NCI-H524 (cell line): ENCODE measurements at regions not wholly inside any gene's neighbourhood (a gene's known extent, or its start where the extent isn't known, plus 50 kb on each side); places are given as distances from the start of the nearest gene placed in this dataset.
A peak's percentile ranks its signal among the peaks of the same experiment; 100 is the strongest.

ENCODE experiments used
- DNase-seq, 2 experiments: peaks; one replicate each; lab custom pipeline; 2025; lab: John Stamatoyannopoulos, UW

DNA sequence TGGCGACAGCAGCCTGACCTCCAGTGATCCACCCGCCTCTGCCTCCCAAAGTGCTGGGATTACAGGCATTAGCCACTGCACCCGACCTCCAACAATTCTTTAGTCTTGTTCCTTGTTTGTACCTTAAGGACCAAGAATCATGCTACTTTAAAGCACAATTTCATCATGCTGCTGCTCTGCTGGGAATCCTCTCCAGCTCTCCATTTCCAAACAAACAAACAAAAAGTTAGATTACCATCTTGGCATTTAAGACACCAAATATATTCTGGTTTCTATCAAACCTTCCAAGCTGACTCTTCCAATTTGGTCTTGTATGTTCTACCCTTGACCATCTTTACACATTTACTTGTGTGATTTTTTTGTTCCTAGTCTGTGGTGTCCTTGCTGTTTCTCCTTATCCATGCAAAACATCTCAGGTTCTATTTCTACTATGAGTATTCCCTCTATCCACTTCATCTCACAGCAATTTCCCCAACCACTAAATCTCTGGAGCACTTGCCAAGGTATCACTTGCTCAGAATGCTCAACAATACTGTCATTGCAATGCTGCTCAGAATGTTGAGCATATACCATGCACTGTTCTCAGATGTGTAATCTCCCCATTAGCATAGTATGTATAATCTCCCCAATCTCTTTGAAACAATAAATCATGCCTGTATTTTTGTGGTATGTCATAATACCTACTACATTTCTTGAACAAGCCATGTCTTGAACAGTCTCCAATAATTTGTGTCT lies 73.2 kb upstream of the GALNT5 start:
- DNase-seq, result no peak

GRCh38 chr2:157185476-157186227 lies 71.9 kb upstream of the GALNT5 start:
- DNase-seq, result no peak

GRCh38 chr2:157190151-157190550 lies 67.4 kb upstream of the GALNT5 start:
- DNase-seq, result no peak

DNA sequence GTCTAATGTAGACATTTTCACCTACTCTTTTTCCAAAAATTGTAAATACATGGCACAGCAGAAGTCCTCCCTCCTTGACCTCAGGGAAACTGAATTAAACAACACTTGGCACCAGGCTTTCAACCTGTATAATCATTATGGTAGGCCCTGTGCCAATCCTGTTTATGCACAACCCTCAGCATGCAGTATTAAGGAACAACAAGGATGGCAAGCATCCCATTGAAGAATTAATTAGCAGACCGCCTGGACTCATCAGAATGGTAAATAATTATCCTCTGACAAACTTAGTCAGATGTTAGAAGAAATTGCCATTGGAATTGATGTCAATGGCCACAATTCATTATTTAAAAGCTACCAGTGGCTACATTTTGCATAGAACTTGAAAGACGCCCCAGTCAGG lies 66.3 kb upstream of the GALNT5 start:
- DNase-seq, result no peak

DNA sequence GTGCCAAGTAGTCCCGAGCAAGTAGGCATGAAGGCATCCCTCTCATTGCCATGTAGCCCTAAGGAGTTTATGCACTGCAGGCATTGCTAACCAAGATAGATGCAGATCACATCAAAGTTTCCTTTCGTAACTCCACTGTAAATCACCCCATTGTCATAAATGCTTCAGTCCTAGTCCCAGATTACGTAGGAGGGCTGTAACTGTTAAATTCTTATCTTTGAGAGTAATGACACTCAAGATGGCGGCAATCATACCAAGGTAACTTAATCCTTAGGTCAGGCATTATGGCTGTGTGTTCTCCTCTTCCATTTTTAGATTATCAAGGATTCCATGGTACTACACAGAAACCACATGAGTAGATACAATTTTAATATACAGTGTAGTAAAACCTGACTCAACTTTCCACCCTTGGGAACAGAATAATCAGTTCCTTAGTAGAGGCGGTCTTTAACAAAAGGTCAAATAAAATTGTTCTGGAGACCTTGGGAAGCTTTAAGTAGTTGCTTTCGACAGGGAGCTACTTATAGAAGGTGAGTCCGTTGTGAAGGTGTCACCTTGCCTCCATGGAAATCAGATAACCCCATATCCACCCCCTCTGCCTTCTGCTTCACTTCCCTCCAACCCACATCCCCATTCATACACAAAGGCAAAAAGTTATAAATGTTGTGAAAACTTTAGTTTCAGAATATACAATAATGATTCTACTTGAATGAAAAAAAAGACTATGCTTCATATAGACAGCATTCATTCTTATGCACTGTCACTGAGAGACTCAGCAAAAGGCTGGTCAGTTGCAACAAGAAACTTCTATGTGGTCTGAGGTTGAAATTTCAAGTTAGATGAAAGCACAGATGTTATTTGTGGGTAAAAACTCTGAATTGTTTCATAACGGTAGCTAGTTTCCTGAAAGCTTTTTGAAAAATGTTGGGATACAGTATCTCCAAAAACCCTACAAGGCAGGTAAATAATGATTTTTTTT lies 64.8 kb upstream of the GALNT5 start:
- no peak for DNase-seq

- DNase-seq, result no peak
These were observed 64.0 kb upstream of the GALNT5 start for GRCh38 chr2:157193461-157193860.

DNA sequence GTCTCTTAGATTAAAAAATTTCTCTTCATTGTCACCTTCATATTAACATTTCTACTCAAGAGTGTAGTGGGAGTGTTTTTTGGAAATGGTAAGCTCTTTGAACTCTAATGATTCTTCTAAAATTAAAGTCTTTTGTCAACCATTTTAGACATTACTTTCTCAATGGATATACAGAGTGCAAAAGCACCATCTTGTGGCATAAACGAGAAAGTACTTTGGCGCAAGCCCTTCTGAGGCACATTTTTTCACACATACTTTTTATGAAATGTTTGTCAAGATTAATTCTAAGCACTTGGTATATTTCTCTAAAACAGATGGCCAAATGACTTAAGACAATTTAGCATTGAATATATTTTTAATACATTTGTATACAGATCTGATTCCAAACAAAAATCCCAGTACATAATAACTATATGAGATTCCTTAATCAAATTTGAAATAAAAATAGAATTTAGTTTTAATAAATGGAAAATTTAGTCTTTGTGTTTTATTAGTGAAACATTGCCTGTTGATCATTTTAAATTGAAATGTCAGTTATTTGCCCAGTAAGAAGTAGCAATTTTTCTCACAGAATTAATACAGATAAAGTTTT lies 63.3 kb upstream of the GALNT5 start:
- peak; percentile 3 to 67 for DNase-seq

- DNase-seq, result no peak
These were observed 62.7 kb upstream of the GALNT5 start for GRCh38 chr2:157194844-157195243.

DNA sequence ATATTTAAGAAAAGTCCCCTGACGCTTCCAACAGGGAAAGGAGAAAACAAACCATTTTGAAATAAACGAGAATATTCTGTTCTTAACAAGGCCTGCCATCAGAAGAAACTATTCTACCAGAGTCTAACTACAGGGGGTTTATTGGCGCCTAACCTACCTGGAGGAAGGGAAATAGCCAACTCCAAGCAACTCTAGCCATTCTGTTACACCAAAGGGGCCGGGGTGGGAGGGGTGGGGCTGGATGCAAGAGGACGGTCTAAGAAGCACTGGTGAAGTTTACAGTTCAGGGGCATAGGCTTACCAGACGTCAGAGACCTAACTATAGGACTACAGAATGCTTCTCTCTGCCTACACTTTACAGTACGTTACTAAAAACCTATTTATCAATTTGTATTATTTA lies 60.5 kb upstream of the GALNT5 start:
- no peak for DNase-seq

- no peak for DNase-seq
These were observed 59.7 kb upstream of the GALNT5 start for GRCh38 chr2:157197848-157198247.

- DNase-seq, result no peak
These were observed 53.9 kb upstream of the GALNT5 start for GRCh38 chr2:157203651-157204050.

DNA sequence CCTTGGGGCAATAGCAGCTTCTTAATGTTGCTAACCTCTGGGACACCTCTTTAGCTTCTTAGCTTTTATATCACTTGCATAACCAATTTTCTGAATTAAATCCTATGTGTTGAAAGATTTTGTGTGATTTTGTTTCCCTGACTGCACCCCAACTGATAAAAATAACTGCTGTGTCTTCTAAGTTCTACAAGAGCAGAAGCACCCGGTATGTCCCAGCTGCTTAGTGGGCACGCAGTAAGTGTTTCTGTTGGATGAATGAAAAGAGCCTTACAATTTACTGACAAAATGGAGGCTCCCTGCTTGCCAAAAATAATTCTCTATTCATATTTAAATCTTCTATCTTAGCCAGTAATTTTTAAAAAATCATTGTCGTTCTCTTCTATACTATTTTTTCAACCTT lies 53.1 kb upstream of the GALNT5 start:
- no peak for DNase-seq

GRCh38 chr2:157206916-157207315 lies 50.6 kb upstream of the GALNT5 start:
- no peak for DNase-seq
